CD14-positive monocyte (primary cell): ENCODE measurements at regions not wholly inside any gene's neighbourhood (a gene's known extent, or its start where the extent isn't known, plus 50 kb on each side); places are given as distances from the start of the nearest gene placed in this dataset.

Source experiments
- DNase-seq, 3 donors: peaks; one replicate each; pipeline ENCODE4 v3.0.0-alpha.2; 2011 to 2022
- H2AFZ ChIP-seq: 2 replicates; pipeline ENCODE4 v1.6.0; 2012; ENCODE audit warnings: mild to moderate bottlenecking, low read depth, low read length, inconsistent platforms; ENCODE audit not compliant: insufficient read depth, poor library complexity, severe bottlenecking
- H3K27ac ChIP-seq, 2 donors: 1 replicate in 1 of 2; 2 replicates in 1 of 2; pipeline ENCODE4 v1.5.1; 2012 to 2013; ENCODE audit warnings: low read length in 2 of 2, control low read depth in 1 of 2, inconsistent platforms in 1 of 2, low read depth in 1 of 2, mild to moderate bottlenecking in 1 of 2
- H3K27me3 ChIP-seq, 2 donors: one replicate each; pipeline versions ENCODE4 v1.6.0 to v1.6.1; 2011 to 2013; ENCODE audit warnings: low read length in 2 of 2; ENCODE audit not compliant: control insufficient read depth in 2 of 2, insufficient read depth in 2 of 2
- H3K36me3 ChIP-seq, 2 donors: replicated peaks in 1 of 2; 1 replicate in 1 of 2; 2 replicates in 1 of 2; pipeline versions ENCODE4 v1.5.1 to v1.6.1; 2012 to 2013; ENCODE audit warnings: low read length in 2 of 2, control low read depth in 1 of 2, inconsistent platforms in 1 of 2, mild to moderate bottlenecking in 1 of 2; ENCODE audit not compliant: insufficient read depth in 2 of 2, control insufficient read depth in 1 of 2
- H3K4me1 ChIP-seq, 2 donors: 1 replicate in 1 of 2; 2 replicates in 1 of 2; pipeline versions ENCODE4 v1.5.1 to v1.6.1; 2012 to 2013; ENCODE audit warnings: low read length in 2 of 2, control low read depth in 1 of 2, inconsistent platforms in 1 of 2, mild to moderate bottlenecking in 1 of 2, moderate library complexity in 1 of 2; ENCODE audit not compliant: insufficient read depth in 2 of 2, control insufficient read depth in 1 of 2
- H3K4me2 ChIP-seq: replicated peaks from 2 replicates; pipeline ENCODE3; 2012; ENCODE audit warnings: low read length, moderate library complexity, mild to moderate bottlenecking; ENCODE audit not compliant: poor library complexity, severe bottlenecking; ENCODE audit errors: extremely low read depth
- H3K4me3 ChIP-seq, 3 experiments: fragments of 200-600 bp in 1 of 3; sonication (generic) in 1 of 3; replicated peaks in 1 of 3; 1 replicate in 2 of 3; 2 replicates in 1 of 3; pipeline ENCODE4 v1.5.1; 2011 to 2013; ENCODE audit warnings: low read length in 3 of 3, mild to moderate bottlenecking in 3 of 3, control low read depth in 2 of 3, low read depth in 2 of 3, inconsistent platforms in 1 of 3, moderate library complexity in 1 of 3
- H3K79me2 ChIP-seq: 2 replicates; pipeline ENCODE4 v1.6.0; 2012; ENCODE audit warnings: mild to moderate bottlenecking, control low read depth, inconsistent platforms, low read length, moderate library complexity; ENCODE audit not compliant: insufficient read depth
- H3K9ac ChIP-seq: 2 replicates; pipeline ENCODE4 v1.6.0; 2017; ENCODE audit warnings: low read length, mild to moderate bottlenecking; ENCODE audit not compliant: insufficient read depth, poor library complexity, severe bottlenecking
- H3K9me3 ChIP-seq, 2 donors: replicated peaks in 1 of 2; 1 replicate in 1 of 2; 2 replicates in 1 of 2; pipeline versions ENCODE4 v1.5.1 to v1.6.1; 2012 to 2013; ENCODE audit warnings: low read length in 2 of 2, control low read depth in 1 of 2; ENCODE audit not compliant: control insufficient read depth in 1 of 2, insufficient read depth in 1 of 2
- H4K20me1 ChIP-seq: 2 replicates; pipeline ENCODE4 v1.6.0; 2012; ENCODE audit warnings: mild to moderate bottlenecking, low read length, control low read depth, moderate library complexity; ENCODE audit not compliant: insufficient read depth
- H3K27ac Mint-ChIP-seq, 7 donors: one replicate each; pipeline ENCODE4 v1.8.0; 2020; ENCODE audit warnings: mild to moderate bottlenecking in 7 of 7, mixed read lengths in 7 of 7, moderate library complexity in 6 of 7, inconsistent platforms in 2 of 7
- H3K27me3 Mint-ChIP-seq, 3 donors: one replicate each; pipeline ENCODE4 v1.8.0; 2021 to 2022; ENCODE audit warnings: low read depth in 3 of 3, mild to moderate bottlenecking in 3 of 3, mixed read lengths in 3 of 3, moderate library complexity in 3 of 3, inconsistent platforms in 1 of 3
- H3K36me3 Mint-ChIP-seq, 2 donors: one replicate each; pipeline ENCODE4 v1.8.0; 2020; ENCODE audit warnings: mixed read lengths in 2 of 2, inconsistent platforms in 1 of 2, mild to moderate bottlenecking in 1 of 2
- H3K4me1 Mint-ChIP-seq: one replicate; pipeline ENCODE4 v1.8.0; 2020; ENCODE audit warnings: mild to moderate bottlenecking, mixed read lengths
- H3K4me3 Mint-ChIP-seq, 2 donors: one replicate each; pipeline ENCODE4 v1.8.0; 2020; ENCODE audit warnings: mild to moderate bottlenecking in 2 of 2, mixed read lengths in 2 of 2, moderate library complexity in 1 of 2
- H3K9me3 Mint-ChIP-seq, 7 donors: one replicate each; pipeline ENCODE4 v1.8.0; 2020 to 2022; ENCODE audit warnings: mixed read lengths in 7 of 7, mild to moderate bottlenecking in 6 of 7, moderate library complexity in 6 of 7, inconsistent platforms in 2 of 7
- CTCF ChIP-seq: fragments of 200-600 bp; IDR thresholded peaks from one replicate; pipeline ENCODE4 v1.8.0; 2022; ENCODE audit warnings: antibody characterized with exemption, mild to moderate bottlenecking
- WGBS: methylation state at CpG from one replicate; pipeline ENCODE4 v1.1.5; 2013; ENCODE audit warnings: missing lambda C conversion rate; ENCODE audit not compliant: insufficient coverage; 5-methylcytosine and 5-hydroxymethylcytosine counted together
- intact Hi-C, 2 donors: fragments of 100-400 bp; cut with micrococcal nuclease; formaldehyde crosslinking; loops; one replicate each; pipeline versions ENCODE4 v1.15.0 to v1.15.1; 2023

DNA sequence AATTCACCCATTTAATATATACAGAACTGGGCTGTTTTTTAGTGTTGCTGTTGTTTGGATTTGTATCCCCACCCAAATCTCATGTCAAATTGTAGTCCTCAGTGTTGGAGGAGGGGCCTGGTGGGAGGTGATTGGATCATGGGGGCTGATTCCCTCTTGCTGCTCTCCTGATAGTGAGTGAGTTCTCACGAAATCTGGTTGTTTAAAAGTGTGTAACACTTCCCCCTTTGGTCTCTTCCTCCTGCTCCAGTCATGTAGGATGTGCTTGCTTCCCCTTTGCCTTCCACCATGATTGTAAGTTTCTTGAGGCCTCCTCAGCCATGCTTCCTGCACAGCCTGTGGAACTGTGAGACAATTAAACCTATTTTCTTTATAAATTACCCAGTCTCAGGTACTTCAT, 141.6 kb upstream of the AADAT start:
- Histone ChIP-seq H3K27ac (no peak overlapping the region), H3K4me2 (no peak overlapping the region), H2AFZ (no peak overlapping the region), H3K4me3 (no peak overlapping the region), H3K27me3 (no peaks in the 10 kb centered on the region), H3K79me2 (no peaks in the 10 kb centered on the region), H4K20me1 (no peaks in the 10 kb centered on the region), H3K9ac (no peak overlapping the region), H3K4me1 (no peaks in the 10 kb centered on the region), H3K36me3 (no peaks in the 10 kb centered on the region), H3K9me3 (no peaks in the 10 kb centered on the region)
- WGBS: no CpG with 5 or more reads among the region's 1 CpG
- Mint-ChIP-seq H3K4me3 (no peak overlapping the region), H3K36me3 (no peaks in the 10 kb centered on the region), H3K27me3 (peaks cover 0 to 2% (median 0%) of the 10 kb centered on the region in 3 donors), H3K4me1 (no peaks in the 10 kb centered on the region), H3K9me3 (peaks cover 0 to 4% (median 0%) of the 10 kb centered on the region in 7 donors), H3K27ac (no peak overlapping the region)
- DNase-seq: no peak
- TF ChIP-seq CTCF: no peak
- intact Hi-C loops: no loop called here

DNA sequence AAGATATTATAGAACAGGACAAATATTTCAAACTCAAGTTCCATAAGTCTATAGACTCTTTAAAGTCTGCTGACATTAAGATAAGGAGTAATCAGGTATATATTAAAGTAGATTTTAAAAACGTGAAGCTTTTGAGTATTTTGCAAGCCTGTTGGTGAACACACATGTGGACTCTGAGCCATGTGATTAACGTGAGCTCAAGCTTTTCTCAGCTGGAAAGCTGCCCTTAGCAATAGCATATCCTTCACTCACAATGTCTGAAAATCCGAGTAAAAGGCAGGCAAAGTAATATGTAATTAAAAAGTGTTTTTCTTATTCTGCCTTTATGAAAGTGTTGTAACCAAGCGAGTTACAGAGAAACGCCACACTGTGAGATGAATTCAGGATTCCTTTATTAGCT, 140.5 kb upstream of the AADAT start:
- DNase-seq: no peak
- 100% methylated on average over 3 of the region's 5 CpGs for WGBS

More for the DNA sequence above, 140.5 kb upstream of the AADAT start:
- Histone ChIP-seq H3K4me1 (no peaks in the 10 kb centered on the region), H4K20me1 (no peaks in the 10 kb centered on the region), H3K4me3 (no peak overlapping the region), H3K9me3 (no peaks in the 10 kb centered on the region), H3K4me2 (no peak overlapping the region), H3K79me2 (no peaks in the 10 kb centered on the region), H3K36me3 (no peaks in the 10 kb centered on the region), H3K27me3 (no peaks in the 10 kb centered on the region), H2AFZ (no peak overlapping the region), H3K27ac (no peak overlapping the region), H3K9ac (no peak overlapping the region)
- Mint-ChIP-seq H3K4me1 (no peaks in the 10 kb centered on the region), H3K27ac (no peak overlapping the region), H3K4me3 (no peak overlapping the region), H3K36me3 (no peaks in the 10 kb centered on the region), H3K27me3 (peaks cover 0 to 2% (median 2%) of the 10 kb centered on the region in 3 donors), H3K9me3 (peaks cover 0 to 4% (median 0%) of the 10 kb centered on the region in 7 donors)
- no peak for TF ChIP-seq CTCF
- intact Hi-C loops: no loop called here
